ENCODE measurements at regions not wholly inside any gene's neighbourhood (a gene's known extent, or its start where the extent isn't known, plus 50 kb on each side); places are given as distances from the start of the nearest gene placed in this dataset.

DNA sequence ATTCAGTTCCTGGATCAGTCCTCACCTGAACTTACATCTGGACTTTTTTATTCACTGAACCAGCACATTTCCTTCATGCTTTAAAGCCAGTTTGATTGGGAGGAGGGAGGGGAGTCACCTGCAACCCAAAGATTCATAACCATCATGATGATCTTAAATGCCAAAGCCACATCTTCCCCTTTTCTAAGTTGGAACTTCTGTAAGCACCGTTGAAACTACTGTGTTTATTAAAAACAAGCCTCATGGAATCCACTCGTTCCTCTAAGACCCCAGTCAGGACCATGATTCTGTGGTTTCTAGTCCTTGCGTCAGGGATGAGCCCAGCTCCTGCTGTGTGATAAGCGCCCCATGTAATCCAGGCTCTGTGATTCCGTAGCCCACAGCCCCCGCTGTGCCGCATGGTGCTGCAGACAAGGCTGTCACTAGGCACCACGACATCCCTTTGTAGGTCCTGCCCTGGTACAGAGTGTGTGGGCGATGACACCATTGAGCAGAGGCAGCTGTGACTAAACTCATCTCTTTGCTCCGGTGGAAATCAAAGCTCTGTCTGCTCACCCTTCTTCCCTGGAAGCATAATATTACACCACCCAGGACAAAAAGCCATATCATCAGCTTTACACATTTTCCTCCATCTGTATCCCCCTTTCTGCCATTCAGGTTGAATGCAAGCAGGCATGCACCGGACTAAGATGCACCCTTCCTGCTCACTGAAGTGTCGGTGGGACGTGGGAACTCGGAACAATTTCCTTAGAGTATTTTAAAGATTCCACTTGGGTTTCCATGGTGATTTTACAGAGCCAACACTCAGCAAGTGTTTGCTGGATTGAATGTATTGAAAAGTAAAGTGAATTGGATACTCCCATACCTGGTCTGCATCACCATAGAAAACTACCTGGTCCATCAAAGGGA is 132.0 kb upstream of the FSTL4 start:
- DNase-seq (ENCODE audit: low spot score) = no peak

DNA sequence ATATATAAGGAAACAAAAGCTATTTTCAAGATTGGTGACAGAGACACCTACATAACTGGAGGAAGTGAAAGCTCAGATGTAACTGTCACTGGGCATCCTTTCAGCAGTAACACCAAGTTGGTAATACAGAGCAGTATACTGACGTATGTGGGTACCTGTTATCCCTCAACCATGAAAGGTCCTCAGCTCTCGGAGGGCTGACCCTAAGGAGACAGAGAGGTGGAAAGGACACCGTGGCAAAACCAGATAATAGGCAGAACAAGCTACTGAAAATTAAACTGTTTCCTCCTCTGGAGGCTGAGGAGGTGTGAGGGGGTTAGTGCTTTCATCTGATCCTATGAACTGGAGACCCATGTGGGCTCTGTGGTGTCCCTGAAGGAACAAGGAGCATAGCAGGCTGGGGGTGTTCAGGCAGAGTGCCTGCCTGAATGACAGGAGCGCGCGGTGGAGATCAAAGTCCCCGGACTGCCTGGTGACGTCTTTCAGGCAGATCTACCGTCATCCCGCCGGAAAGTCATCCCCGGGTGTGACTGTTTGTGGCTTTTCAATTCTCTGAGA is 130.2 kb upstream of the FSTL4 start:
- no peak for DNase-seq (ENCODE audit: low spot score)

DNA sequence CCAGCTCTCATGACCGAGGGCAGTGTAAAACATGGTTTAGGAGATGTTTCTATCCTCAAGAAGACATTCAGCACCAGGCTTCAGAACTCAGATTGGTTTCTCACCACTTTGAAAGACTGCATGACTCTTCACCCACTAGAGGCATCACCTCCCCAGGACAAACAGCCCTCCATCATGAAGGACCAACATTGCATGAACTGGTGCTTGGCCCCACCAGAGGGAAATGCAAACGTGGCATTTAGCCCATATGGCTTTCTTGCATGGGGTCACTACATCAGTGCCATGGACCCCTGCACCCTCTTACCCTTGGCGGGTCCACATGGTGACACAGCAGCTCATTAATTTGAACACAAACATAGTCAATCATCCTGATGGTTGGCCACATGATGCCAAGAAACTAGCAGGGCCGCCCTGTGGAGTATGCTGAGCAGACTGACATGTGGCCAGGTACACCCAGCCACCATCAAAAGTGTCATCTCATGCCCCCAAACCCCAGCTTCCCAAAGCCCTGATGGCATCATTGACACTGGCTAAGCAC is 129.5 kb upstream of the FSTL4 start:
- DNase-seq (ENCODE audit: low spot score) = no peak

DNA sequence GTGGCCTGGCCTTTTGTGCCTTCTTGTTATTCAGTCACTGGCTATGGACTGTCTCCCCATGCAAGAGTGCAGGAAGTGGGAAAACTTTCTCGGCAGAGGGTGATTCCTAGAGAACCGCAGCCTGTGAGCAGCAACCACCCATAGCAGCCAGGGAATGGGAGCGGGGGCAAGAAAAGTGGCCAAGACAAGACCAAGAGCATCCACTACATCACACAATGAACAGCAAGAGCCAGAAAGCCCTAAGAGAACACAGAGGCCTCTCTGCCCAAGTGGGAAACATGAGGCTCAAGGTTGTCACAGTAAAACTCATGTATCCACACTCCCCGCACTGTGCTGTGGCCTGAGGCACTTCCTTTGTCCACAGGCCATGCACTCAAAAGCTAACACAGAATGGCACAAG is 129.1 kb upstream of the FSTL4 start:
- DNase-seq (ENCODE audit: low spot score) = no peak

DNA sequence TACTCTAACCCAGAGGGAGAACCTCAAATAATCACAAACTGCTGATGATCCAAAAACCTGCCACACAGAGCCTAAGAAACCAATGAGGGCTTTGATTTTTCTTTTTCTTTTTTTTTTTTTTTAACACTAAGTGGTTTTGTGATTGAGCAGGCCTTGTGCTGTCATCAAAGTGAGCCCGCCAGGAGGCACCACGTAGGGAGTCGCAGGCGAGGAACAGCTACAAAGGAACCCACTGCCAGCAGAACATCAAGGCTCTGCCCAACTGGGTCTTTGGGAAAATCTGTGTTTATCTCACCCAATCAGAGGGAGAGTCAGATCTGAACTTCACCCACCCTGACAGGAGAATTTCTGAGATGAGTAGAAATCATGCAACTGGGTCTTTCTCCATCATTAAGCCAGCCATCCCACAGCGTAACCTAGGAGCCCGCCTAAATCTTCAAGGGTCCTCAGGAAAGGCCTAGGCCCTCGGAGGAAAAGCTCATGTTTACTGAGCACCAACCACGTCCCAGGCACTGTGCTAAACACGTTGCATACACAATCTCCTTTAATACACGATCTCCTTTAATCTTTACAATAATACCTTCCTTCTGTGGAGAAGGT is 126.9 kb upstream of the FSTL4 start:
- no peak for DNase-seq (ENCODE audit: low spot score)

DNA sequence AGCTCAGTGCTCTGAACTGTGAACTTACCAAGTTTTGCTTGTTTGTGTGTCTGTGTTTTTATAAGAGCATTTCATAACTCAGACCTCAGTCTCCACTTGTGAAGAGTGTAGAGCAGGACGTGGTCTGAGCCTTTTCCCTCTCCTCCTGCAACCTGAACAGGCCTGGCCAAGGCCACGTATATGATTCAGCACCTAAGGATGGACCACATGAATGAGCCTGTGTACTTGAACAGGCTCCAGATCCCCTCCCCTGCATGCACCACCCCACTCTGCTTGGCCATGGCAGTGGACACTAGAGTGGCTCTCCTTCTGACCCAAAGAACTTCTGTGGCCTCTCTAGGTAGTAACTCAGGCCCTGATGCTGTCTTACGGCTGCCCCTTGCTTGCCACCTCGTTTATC is 125.9 kb upstream of the FSTL4 start:
- no peak for DNase-seq (ENCODE audit: low spot score)

DNA sequence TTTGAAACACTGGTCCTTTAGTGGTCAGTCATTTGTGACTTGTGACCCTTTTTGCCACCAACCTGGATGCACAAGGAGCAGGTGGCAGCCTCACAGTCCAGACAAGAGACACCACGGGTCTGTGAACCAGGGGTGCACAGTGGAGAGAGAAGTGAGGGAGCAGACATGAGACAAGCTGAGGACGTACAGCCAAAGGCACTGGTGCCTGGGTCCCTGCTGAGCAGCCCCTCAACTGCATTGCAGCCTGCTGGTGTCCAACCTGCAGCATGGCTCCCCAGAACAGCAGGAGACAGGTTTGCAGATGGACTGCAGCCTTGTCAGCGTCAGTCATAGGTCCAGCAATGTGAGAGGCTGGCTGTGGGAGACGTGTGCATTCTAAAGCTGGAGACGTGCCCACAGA is 124.2 kb upstream of the FSTL4 start:
- peak; percentile 71 for DNase-seq (ENCODE audit: low spot score)

DNA sequence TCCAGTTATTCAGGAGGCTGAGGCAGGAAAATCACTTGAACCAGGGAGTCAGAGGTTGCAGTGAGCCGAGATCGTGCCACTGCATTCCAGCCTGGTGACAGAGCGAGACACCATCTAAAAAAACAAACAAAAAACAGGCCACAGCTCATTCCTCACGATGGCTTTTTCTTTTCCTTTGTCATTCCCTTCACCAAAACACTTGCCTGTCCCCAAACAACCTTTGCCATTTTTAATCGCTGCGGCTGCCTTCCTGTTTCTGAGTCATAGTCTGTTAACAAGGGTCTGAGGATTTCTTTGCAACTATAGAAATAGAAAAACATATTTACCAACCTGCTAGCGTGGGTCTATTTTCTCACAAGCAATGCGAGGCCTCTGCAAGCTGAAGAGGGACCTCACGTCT is 123.0 kb upstream of the FSTL4 start:
- no peak for DNase-seq (ENCODE audit: low spot score)

DNA sequence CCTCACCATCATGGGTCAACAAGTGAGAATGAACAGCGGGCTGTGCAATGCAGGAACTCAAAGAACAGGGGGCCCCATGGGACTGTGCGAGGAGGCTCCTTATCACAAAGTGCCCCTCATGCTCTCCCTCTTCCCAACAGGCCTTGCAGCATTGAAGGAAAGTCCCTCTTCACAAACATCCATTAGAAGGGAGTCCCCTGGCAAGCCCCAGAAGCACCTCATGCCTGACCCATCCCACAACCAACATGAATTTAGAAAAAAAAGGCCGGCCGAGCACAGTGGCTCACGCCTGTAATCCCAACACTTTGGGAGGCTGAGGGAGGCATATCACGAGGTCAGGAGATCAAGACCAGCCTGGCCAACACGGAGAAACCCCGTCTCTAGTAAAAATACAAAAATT is 122.6 kb upstream of the FSTL4 start:
- DNase-seq (ENCODE audit: low spot score) = no peak

DNA sequence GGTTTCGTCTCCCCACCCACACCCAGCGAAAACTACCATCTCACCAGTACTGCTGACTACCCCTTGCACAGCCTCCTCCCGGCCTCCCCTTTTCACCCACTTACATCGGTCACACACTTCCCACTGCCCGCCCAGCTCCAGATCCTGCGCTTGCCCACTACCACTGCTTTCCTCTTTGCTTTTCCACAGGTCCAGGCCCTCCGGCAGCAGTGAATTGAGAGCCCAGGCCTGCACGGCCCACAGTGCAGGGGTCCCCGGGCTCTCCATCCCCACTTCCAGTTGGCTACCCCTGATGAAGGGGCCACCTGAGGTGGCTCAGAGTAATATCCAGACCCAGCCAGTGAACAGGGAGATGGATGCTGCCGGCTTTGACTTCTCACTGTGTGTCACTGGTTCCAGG is 120.2 kb upstream of the FSTL4 start:
- DNase-seq (ENCODE audit: low spot score) = peak; percentile 82

DNA sequence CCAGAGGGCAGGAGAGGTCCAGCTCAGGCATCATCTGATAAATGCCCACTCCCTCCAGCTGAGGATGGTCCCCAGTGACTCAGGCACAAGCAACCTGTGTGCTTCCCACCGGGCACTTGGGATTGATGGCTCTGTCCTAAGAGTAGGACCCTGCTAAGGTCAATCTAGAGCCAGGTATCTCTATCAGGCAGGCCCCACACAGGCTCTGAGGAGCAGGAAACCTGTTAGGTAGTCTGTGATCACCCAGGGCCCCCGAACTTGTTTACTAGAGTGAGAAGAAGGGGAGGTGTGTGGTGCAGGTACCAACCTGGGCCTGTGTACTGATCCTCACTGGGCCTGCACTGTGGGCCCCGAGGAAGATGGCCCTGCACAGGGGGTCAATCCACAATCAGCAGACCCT is 119.6 kb upstream of the FSTL4 start:
- DNase-seq (ENCODE audit: low spot score) = peak; percentile 64

DNA sequence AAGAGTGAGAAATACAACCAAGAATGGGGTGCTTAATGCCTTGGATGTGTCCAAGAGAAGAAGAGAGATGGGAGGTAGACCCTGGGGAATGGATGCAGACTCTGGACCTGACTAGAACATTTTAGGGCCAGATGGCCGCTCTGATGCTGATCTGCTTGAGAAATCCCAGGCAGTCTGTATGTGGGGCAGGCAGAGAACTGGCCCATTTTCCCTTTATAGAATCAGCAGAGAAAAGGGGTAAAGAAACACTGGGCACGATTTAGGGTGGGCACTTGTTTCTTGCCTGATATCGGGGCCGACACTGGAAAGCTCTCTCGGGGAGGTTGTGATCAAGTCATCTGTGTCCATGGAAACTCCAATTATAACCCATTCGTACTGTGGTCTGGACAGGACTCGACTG is 118.5 kb upstream of the FSTL4 start:
- no peak for DNase-seq (ENCODE audit: low spot score)

DNA sequence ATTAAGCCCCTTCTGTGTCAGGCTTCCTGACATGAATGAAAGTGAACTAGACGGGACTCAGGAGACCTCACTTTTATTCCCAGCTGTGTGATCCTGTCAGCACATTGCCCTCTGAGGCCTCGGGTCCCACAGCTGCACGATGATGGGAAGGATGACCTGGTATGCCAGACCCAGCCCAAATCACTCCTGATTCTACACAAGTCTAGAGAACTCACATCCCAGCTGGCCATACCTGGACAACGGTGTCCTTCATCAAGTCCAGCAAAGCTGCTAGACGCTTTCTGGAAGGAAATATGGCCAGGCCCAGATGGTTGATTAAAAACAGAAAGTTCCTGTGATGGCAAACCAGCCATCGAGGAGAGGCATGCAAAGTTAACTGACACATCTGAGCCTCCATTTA is 118.0 kb upstream of the FSTL4 start:
- DNase-seq (ENCODE audit: low spot score) = no peak

DNA sequence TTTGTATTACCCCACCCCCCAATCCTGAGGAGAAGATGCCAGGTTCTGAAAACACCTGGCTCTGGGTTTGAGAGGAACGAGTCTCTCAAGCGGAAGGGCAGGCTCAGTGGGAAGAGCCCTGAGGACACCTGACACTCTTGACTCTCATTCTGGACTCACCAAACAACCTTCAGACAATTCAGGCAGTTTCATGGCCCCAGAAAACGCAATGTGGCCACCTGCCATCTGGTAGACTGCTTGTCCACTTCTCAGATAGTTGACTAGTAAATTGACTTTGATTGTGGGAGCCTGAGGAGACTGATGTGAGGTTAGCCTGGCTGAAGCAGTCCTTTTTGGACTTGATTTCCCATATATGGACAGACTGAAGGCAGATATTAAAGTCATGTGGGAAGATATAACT is 117.5 kb upstream of the FSTL4 start:
- no peak for DNase-seq (ENCODE audit: low spot score)

DNA sequence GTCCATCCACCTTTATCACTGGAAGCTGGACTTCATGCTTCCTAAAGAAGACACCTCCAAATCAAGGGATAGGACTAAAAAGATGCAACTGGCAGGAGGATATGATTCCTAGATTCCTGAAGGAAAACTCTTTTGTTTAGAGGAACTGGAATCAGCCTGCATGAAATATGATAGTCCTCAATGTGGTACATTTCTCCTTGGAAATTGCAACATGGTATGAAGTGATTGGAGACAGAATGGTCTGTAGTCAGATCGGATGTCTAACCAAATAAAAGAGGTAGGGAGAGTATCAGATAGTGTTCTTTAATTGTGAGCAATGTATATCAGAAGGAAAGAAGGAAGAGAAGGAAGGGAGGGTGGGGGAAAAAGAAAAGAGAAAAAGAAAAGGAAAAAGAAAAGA is 116.1 kb upstream of the FSTL4 start:
- no peak for DNase-seq (ENCODE audit: low spot score)

DNA sequence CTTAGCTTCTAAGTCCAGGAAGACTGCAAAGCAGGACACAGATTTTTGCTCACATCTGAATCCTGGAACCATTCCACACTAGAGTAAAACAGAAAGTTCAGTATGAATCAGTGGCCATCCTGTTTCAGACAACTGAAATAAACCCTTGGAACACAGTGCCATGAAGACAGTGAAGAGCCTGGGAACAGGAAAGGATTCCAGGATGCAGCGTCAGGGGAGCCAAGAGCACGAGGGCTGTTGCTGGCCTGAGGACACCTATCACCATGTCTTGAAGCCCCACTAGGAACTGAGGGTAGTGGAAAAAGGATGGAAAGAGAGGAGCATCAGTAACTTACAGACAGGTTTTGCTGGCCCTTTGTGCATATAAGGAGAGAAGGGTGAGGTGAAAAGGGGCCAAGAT is 115.3 kb upstream of the FSTL4 start:
- no peak for DNase-seq (ENCODE audit: low spot score)

DNA sequence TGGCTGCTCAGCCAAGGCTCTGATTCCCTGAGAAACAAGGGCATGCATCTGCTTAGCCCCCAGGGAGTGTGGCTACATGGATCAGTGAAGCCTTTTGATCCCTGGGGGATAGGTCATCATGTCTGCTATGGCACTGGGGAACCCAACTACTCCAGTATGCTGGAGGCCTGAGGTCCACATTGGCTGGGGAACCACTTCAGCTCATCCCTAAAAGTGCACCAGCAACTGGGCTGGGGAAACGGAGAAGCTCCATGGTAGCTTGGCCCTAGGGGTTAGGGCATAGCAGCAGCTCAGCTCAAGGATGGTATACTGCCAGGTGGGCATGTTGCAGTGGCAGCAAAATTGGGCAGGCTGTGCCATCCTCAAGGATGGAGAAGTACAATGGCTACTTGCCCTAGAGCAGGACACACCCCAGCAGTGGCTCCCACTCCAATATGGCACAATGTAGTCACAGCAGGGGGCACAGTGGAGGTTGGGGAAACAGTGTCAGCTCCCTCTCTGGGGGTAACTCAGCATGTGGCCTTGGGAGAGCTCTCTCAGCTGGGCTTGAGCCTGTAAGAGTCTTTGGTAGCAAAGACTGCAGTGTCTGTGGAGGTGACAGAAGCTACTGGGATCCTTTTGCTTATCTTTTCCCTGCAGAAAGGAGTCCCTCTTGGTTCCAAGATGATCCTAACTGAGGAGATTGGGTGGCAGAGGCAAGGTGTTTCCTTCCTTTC is 111.5 kb upstream of the FSTL4 start:
- DNase-seq (ENCODE audit: low spot score) = no peak

DNA sequence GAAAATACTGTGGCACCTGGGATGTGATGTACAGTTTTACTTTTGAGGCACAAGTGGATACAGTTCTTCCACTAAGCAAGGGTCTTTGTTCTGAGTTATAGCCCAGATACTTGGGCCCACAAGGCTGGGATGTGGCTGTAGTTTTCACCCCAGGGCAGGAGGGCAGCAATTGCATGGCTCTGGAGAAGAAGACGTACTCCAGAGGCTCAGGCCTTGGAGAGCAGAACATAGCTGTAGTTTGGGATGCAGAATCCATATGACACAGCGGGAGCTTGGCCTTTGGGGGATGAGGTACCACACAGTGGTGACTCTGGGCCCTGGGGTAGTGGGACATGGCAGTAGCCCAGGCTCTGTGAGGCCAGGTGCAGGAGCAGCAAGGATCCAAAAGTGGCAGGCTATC is 110.8 kb upstream of the FSTL4 start:
- no peak for DNase-seq (ENCODE audit: low spot score)

DNA sequence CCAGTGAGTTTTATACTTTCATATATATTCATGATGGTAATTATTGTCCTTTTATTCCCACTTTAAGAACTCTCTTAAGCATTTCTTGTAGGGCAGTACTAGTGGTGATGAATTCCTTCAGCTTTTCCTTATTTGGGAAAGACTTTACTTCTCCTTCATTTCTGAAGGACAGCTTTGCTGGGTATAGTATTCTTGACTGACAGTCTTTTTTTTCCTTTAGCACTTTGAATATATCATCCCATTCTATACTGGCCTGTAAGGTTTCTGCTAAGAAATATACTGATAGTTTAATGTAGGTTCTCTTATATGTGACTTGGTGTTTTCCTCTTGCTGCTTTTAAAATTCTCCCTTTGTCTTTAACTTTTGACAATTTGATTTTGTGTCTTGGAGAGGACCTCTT is 109.0 kb upstream of the FSTL4 start:
- no peak for DNase-seq (ENCODE audit: low spot score)

DNA sequence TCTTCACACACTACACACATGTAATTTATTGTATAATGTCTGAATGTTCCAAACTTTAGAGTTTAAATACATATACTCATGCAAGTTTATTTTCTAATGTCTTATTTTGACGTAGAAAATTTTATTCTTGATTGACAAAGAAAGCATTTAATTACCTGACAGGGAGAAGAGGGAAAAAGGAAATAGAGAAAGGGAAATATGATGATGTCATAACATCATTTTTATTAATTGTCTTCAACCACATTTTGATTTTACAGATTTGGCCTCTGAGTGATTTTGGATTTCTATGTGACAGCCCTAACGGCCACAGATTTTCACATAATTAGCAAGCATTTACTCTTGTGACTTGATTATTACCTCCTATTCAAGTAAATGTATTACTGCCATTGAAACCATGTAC is 106.1 kb upstream of the FSTL4 start:
- DNase-seq (ENCODE audit: low spot score) = no peak

DNA sequence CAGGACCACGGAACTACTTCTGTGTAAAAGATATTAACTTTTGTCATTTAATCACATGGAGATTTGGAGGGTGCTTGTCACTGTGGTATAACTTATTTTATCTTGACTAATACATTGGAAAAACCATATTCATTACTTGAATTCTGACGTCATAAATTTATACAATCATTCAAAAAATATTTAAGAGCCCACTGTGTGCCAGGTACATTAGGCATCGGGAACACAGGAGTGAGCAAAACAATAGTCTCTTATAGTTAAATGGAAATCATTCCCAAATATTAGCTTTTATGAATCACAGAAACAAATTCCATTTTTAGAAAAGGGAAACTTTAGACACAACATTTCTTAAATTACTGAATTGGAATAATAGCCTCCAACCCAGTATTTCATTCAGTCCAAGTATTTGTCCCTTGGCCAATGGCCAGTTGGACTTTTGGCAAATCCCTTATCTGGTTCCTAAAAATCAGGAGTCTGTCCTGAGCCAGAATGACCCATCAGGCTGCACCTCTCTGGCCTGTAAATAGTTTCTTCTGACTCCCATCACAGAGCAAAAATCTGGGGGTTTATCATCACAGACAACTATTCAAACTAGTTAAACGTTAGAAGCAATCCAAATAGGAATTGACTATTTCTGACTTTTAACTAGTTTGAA is 104.3 kb upstream of the FSTL4 start:
- DNase-seq (ENCODE audit: low spot score) = no peak

Data from mesenteric fat pad (tissue), 1 donor.